ENCODE measurements at regions not wholly inside any gene's neighbourhood (a gene's known extent, or its start where the extent isn't known, plus 50 kb on each side); places are given as distances from the start of the nearest gene placed in this dataset.

DNA sequence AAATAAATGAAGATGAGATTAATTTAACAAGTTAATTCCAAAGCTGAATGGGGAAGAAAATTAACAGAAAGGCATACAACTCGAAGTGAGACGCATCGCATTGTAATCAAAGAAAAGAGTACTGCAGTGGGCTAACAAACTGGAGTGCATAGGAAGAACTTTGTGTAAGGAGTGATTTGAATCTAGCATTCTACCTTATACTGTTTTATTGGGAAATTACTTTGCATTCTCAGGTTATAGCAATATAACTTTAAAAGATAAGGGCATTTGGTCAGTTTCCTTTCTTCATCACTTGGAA is 124.5 kb upstream of the TLE4 start:
- Mint-ChIP-seq H3K27me3 (ENCODE audit: insufficient read depth, low read depth) (no peaks in the 10 kb centered on the region), H3K9me3 (peaks cover 2% of the 10 kb centered on the region), H3K27ac (no peak overlapping the region), H3K4me3 (no peak overlapping the region), H3K36me3 (no peaks in the 10 kb centered on the region), H3K4me1 (peaks cover 5% of the 10 kb centered on the region)
- H2AFZ ChIP-seq (replicated peaks): peak overlapping the region; percentile 13
- H3K4me2 ChIP-seq: no peak overlapping the region
- no peak for DNase-seq (ENCODE audit: low spot score)
- H3K36me3 ChIP-seq: peaks cover 5% of the 10 kb centered on the region
- H3K27me3 ChIP-seq: no peaks in the 10 kb centered on the region
- H3K79me2 ChIP-seq (ENCODE audit: low read depth): no peaks in the 10 kb centered on the region
- H4K20me1 ChIP-seq (ENCODE audit: low read depth): no peaks in the 10 kb centered on the region
- H3K4me3 ChIP-seq: no peak overlapping the region
- peaks cover 8% of the 10 kb centered on the region for H3K4me1 ChIP-seq
- TF ChIP-seq, protein P1, sequence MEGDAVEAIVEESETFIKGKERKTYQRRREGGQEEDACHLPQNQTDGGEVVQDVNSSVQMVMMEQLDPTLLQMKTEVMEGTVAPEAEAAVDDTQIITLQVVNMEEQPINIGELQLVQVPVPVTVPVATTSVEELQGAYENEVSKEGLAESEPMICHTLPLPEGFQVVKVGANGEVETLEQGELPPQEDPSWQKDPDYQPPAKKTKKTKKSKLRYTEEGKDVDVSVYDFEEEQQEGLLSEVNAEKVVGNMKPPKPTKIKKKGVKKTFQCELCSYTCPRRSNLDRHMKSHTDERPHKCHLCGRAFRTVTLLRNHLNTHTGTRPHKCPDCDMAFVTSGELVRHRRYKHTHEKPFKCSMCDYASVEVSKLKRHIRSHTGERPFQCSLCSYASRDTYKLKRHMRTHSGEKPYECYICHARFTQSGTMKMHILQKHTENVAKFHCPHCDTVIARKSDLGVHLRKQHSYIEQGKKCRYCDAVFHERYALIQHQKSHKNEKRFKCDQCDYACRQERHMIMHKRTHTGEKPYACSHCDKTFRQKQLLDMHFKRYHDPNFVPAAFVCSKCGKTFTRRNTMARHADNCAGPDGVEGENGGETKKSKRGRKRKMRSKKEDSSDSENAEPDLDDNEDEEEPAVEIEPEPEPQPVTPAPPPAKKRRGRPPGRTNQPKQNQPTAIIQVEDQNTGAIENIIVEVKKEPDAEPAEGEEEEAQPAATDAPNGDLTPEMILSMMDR (IDR thresholded peaks at IDR 0.05): no peak
- TF ChIP-seq EZH2 (IDR thresholded peaks at IDR 0.05) (no peak), EZH2phosphoT487 (IDR thresholded peaks at IDR 0.05) (no peak)
- H3K9ac ChIP-seq: no peak overlapping the region
- H3K9me3 ChIP-seq (ENCODE audit: low read depth): peaks cover 6% of the 10 kb centered on the region
- peaks cover 3% of the 10 kb centered on the region for H3F3A ChIP-seq (ENCODE audit: low read depth)
- no peak overlapping the region for H3K27ac ChIP-seq

DNA sequence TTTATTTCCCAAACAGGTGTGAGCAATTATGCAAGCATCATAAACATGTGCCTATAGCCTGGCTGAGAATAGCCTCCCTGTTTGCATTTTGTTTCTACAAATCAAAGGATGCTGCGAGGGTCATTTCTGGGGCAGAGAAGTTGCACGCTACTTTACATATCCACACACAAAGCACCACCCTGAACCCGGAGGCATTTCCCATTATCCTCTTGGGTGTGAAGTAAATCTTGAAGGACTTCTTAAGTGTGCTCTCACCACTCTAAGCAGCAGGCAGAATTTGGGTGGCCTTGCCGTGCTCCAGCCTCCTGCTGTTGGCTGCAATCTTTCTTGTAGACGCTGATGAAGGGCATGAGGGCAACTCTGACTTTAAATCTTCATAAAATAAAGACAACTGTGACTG is 124.0 kb upstream of the TLE4 start:
- Histone ChIP-seq H3F3A (ENCODE audit: low read depth) (peaks cover 3% of the 10 kb centered on the region), H3K4me3 (no peak overlapping the region), H3K27me3 (no peaks in the 10 kb centered on the region), H4K20me1 (ENCODE audit: low read depth) (no peaks in the 10 kb centered on the region), H3K9me3 (ENCODE audit: low read depth) (peaks cover 8% of the 10 kb centered on the region), H3K27ac (no peak overlapping the region), H3K36me3 (peaks cover 5% of the 10 kb centered on the region), H2AFZ (replicated peaks) (peak overlapping the region; percentile 86), H3K4me2 (no peak overlapping the region), H3K79me2 (ENCODE audit: low read depth) (no peaks in the 10 kb centered on the region), H3K4me1 (peaks cover 8% of the 10 kb centered on the region), H3K9ac (no peak overlapping the region)
- TF ChIP-seq EZH2 (IDR thresholded peaks at IDR 0.05): no peak
- no peak for TF ChIP-seq EZH2phosphoT487 (IDR thresholded peaks at IDR 0.05)
- TF ChIP-seq, protein P1 (IDR thresholded peaks at IDR 0.05): no peak
- peaks cover 4% of the 10 kb centered on the region for H3K9me3 Mint-ChIP-seq
- no peak overlapping the region for H3K27ac Mint-ChIP-seq
- H3K4me1 Mint-ChIP-seq: peaks cover 5% of the 10 kb centered on the region
- H3K27me3 Mint-ChIP-seq (ENCODE audit: insufficient read depth, low read depth): no peaks in the 10 kb centered on the region
- H3K36me3 Mint-ChIP-seq: no peaks in the 10 kb centered on the region
- H3K4me3 Mint-ChIP-seq: no peak overlapping the region
- DNase-seq (ENCODE audit: low spot score): no peak

DNA sequence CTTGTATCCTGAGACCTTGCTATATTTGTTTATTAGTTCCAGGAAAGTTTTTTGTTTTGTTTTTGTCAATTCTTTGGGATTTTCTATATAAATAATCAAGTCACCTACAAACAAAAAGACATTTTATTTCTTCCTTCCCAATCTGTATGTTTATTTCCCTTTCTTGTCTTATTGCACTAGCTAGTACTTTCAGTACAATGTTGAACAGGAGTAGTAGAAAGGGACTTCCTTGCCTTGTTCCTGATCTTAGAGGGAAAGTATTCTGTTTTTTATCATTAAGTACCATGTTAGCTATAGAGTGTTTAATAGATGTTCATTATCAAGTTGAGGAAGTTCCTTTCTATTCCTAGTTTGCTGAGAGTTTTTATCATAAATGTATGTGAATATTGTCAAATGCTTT is 119.5 kb upstream of the TLE4 start:
- Histone ChIP-seq H3F3A (ENCODE audit: low read depth) (peaks cover 3% of the 10 kb centered on the region), H4K20me1 (ENCODE audit: low read depth) (no peaks in the 10 kb centered on the region), H3K36me3 (no peaks in the 10 kb centered on the region), H3K4me1 (peaks cover 8% of the 10 kb centered on the region), H3K27me3 (no peaks in the 10 kb centered on the region), H3K4me2 (no peak overlapping the region), H3K9me3 (ENCODE audit: low read depth) (peaks cover 8% of the 10 kb centered on the region), H3K9ac (no peak overlapping the region), H3K4me3 (no peak overlapping the region), H2AFZ (replicated peaks) (no peak overlapping the region), H3K27ac (no peak overlapping the region), H3K79me2 (ENCODE audit: low read depth) (no peaks in the 10 kb centered on the region)
- no peak for DNase-seq (ENCODE audit: low spot score)
- Mint-ChIP-seq H3K27ac (no peak overlapping the region), H3K27me3 (ENCODE audit: insufficient read depth, low read depth) (no peaks in the 10 kb centered on the region), H3K9me3 (peaks cover 4% of the 10 kb centered on the region), H3K36me3 (no peaks in the 10 kb centered on the region), H3K4me3 (no peak overlapping the region), H3K4me1 (peaks cover 5% of the 10 kb centered on the region)
- TF ChIP-seq, protein P1 (IDR thresholded peaks at IDR 0.05): no peak
- TF ChIP-seq EZH2phosphoT487 (IDR thresholded peaks at IDR 0.05) (no peak), EZH2 (IDR thresholded peaks at IDR 0.05) (no peak)

DNA sequence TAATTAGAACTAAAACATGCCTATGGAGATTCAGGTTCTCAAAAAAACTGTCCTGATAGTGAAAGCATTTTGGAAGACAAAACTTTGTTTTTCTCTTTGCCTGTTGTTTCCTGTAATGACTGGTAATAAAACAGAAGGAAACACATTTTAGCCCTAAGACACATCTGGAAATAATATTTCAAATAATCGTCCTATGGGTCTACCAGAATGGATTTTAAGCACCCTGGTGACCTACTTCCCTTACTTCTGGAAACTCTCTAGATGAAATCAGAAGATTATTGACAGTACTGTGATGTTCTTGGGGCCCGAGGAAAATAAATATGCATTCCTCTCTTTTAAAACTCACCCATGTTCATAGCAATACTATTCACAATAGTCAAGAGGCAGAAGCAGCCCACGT is 110.1 kb upstream of the TLE4 start:
- Histone ChIP-seq H3K4me3 (no peak overlapping the region), H3K4me1 (no peaks in the 10 kb centered on the region), H4K20me1 (ENCODE audit: low read depth) (no peaks in the 10 kb centered on the region), H3F3A (ENCODE audit: low read depth) (no peaks in the 10 kb centered on the region), H3K36me3 (no peaks in the 10 kb centered on the region), H3K79me2 (ENCODE audit: low read depth) (no peaks in the 10 kb centered on the region), H3K9me3 (ENCODE audit: low read depth) (no peaks in the 10 kb centered on the region), H3K9ac (no peak overlapping the region), H2AFZ (replicated peaks) (no peak overlapping the region), H3K27me3 (no peaks in the 10 kb centered on the region), H3K27ac (no peak overlapping the region), H3K4me2 (no peak overlapping the region)
- Mint-ChIP-seq H3K27me3 (ENCODE audit: insufficient read depth, low read depth) (no peaks in the 10 kb centered on the region), H3K27ac (no peak overlapping the region), H3K4me3 (no peak overlapping the region), H3K9me3 (no peaks in the 10 kb centered on the region), H3K36me3 (no peaks in the 10 kb centered on the region), H3K4me1 (no peaks in the 10 kb centered on the region)
- DNase-seq (ENCODE audit: low spot score): no peak
- TF ChIP-seq EZH2phosphoT487 (IDR thresholded peaks at IDR 0.05) (no peak), EZH2 (IDR thresholded peaks at IDR 0.05) (no peak)
- TF ChIP-seq, protein P1 (IDR thresholded peaks at IDR 0.05): no peak
